K562 (cell line): ENCODE measurements at regions not wholly inside any gene's neighbourhood (a gene's known extent, or its start where the extent isn't known, plus 50 kb on each side); places are given as distances from the start of the nearest gene placed in this dataset.

Experiments
- ATAC-seq: fragments of 200-7000 bp; cut with Tn5 transposase; 3 replicates; pipeline ENCODE4 v1.9.1; 2020; ENCODE audit warnings: moderate library complexity
- BruUV-seq: library from RNA; stranded (reverse); fragments of 400-500 nt; replicated peaks from 2 replicates; lab custom pipeline; 2021; lab: Mats Ljungman, UMichigan
- CTCF ChIA-PET: fragments of 300-600 bp; formaldehyde crosslinking; extraction: SDS; loops from one replicate; lab custom pipeline; 2021; ENCODE audit warnings: low intra/inter-chr PET ratio; lab: Yijun Ruan, JAX
- POLR2A ChIA-PET: fragments of 300-600, 350-650 bp; sonication (Branson Sonifier 250); formaldehyde crosslinking; extraction: SDS; loops from one replicate; lab custom pipeline; 2021; ENCODE audit warnings: antibody characterized with exemption, inconsistent platforms; lab: Yijun Ruan, JAX
- DNase-seq, 4 experiments: peaks; one replicate each; pipeline versions ENCODE4 v3.0.0 to v3.0.0-alpha.2; 2011 to 2018; ENCODE audit warnings: low spot score in 3 of 4, mixed read lengths in 3 of 4; ENCODE audit errors: extremely low read depth in 1 of 4
- FAIRE-seq: peaks from 2 replicates; lab custom pipeline; 2011; peaks lifted over from hg19 to GRCh38; lab: Jason Lieb, UNC
- H2AFZ ChIP-seq: 2 replicates; pipeline ENCODE4 v1.6.0; 2011; ENCODE audit warnings: low read depth, low read length, control low read depth, inconsistent platforms
- H3K27ac ChIP-seq: fragments of 200-600 bp; 3 replicates; pipeline ENCODE4 v1.8.0; 2011; ENCODE audit warnings: low read depth, mild to moderate bottlenecking, control low read depth, inconsistent platforms, low read length, moderate library complexity, mixed read lengths; ENCODE audit errors: extremely low read depth
- H3K27me3 ChIP-seq, 2 experiments: fragments of 300-600 bp in 1 of 2; 2 replicates in 1 of 2; 3 replicates in 1 of 2; pipeline versions ENCODE4 v1.6.0 to v1.8.0; 2011; ENCODE audit warnings: inconsistent platforms in 2 of 2, low read length in 2 of 2, mild to moderate bottlenecking in 1 of 2, mixed read lengths in 1 of 2, moderate library complexity in 1 of 2; ENCODE audit not compliant: control insufficient read depth in 2 of 2, insufficient read depth in 2 of 2
- H3K36me3 ChIP-seq: fragments of 300-600 bp; 3 replicates; pipeline ENCODE4 v1.8.0; 2011; ENCODE audit warnings: mild to moderate bottlenecking, low read length, inconsistent platforms; ENCODE audit not compliant: control insufficient read depth, insufficient read depth
- H3K4me1 ChIP-seq, 2 experiments: fragments of 200-600 bp in 1 of 2; replicated peaks in 1 of 2; 2 replicates in 1 of 2; 3 replicates in 1 of 2; pipeline versions ENCODE4 v1.5.1 to v1.8.0; 2011; ENCODE audit warnings: inconsistent platforms in 2 of 2, low read length in 2 of 2, mild to moderate bottlenecking in 1 of 2, mixed read lengths in 1 of 2, moderate library complexity in 1 of 2; ENCODE audit not compliant: control insufficient read depth in 2 of 2, insufficient read depth in 2 of 2
- H3K4me2 ChIP-seq: 2 replicates; pipeline ENCODE4 v1.6.1; 2011; ENCODE audit warnings: low read length, control low read depth, inconsistent platforms, mixed read lengths; ENCODE audit not compliant: insufficient read depth
- H3K4me3 ChIP-seq: fragments of 200-600 bp; sonication (generic), shearing (Covaris generic); 2 replicates; pipeline ENCODE4 v1.5.1; 2016; ENCODE audit warnings: control low read depth, inconsistent platforms
- H3K79me2 ChIP-seq: fragments of 200-600 bp; 3 replicates; pipeline ENCODE4 v1.8.0; 2011; ENCODE audit warnings: low read length, inconsistent platforms; ENCODE audit not compliant: control insufficient read depth, insufficient read depth
- H3K9ac ChIP-seq, 2 experiments: 2 replicates each; pipeline versions ENCODE4 v1.6.0 to v1.6.1; 2011; ENCODE audit warnings: low read depth in 2 of 2, low read length in 2 of 2, control low read depth in 1 of 2, inconsistent platforms in 1 of 2, mild to moderate bottlenecking in 1 of 2, mixed read lengths in 1 of 2; ENCODE audit not compliant: insufficient read depth in 1 of 2
- H3K9me1 ChIP-seq: one replicate; pipeline ENCODE4 v1.6.0; 2011; ENCODE audit warnings: inconsistent platforms, mild to moderate bottlenecking, low read length, moderate library complexity; ENCODE audit not compliant: control insufficient read depth, insufficient read depth
- H3K9me3 ChIP-seq: replicated peaks from 2 replicates; pipeline ENCODE4 v1.5.1; 2011; ENCODE audit warnings: low read depth, low read length, inconsistent platforms; ENCODE audit not compliant: control insufficient read depth, insufficient read depth
- H4K20me1 ChIP-seq: replicated peaks from 2 replicates; pipeline ENCODE4 v1.6.1; 2011; ENCODE audit warnings: low read length, inconsistent platforms, mixed read lengths; ENCODE audit not compliant: control insufficient read depth, insufficient read depth
- BCL6 ChIP-seq: fragments of 250-450 bp; sonication (Bioruptor Pico); IDR thresholded peaks from 2 replicates; pipeline ENCODE4 v1.4.0; 2020
- ELF2 ChIP-seq: fragments of 250-450 bp; sonication (Bioruptor Pico); IDR thresholded peaks from 2 replicates; pipeline ENCODE4 v1.5.0; 2021; ENCODE audit warnings: mild to moderate bottlenecking
- ETS1 ChIP-seq: conservative IDR thresholded peaks from 2 replicates; pipeline ENCODE4 v1.6.1; 2011; ENCODE audit warnings: low read depth, mild to moderate bottlenecking, low read length; ENCODE audit not compliant: control insufficient read depth
- ETV1 ChIP-seq: fragments of 450-650 bp; conservative IDR thresholded peaks from 2 replicates; pipeline ENCODE4 v1.6.1; 2016; ENCODE audit warnings: missing genetic modification characterization, control low read depth, low read depth, missing compliant biosample characterization
- MAFG ChIP-seq: fragments of 450-650 bp; conservative IDR thresholded peaks from 2 replicates; pipeline ENCODE4 v1.6.1; 2016; ENCODE audit warnings: missing genetic modification characterization, missing compliant biosample characterization
- NFIX ChIP-seq: fragments of 250-450 bp; sonication (Bioruptor Pico); IDR thresholded peaks from 2 replicates; pipeline ENCODE4 v1.4.0; 2020; ENCODE audit warnings: low read depth, mild to moderate bottlenecking, moderate library complexity
- PHTF2 ChIP-seq: fragments of 250-450 bp; sonication (Bioruptor Pico); IDR thresholded peaks from 2 replicates; pipeline ENCODE4 v1.5.0; 2021; ENCODE audit warnings: mild to moderate bottlenecking
- PPARD ChIP-seq: fragments of 250-450 bp; sonication (Bioruptor Pico); IDR thresholded peaks from 2 replicates; pipeline ENCODE4 v1.8.0; 2022; ENCODE audit warnings: inconsistent platforms, mild to moderate bottlenecking, moderate library complexity
- PURB ChIP-seq: sonication (generic); formaldehyde crosslinking; IDR thresholded peaks from 2 replicates; pipeline ENCODE4 v1.9.0; 2021; ENCODE audit warnings: low read depth, mild to moderate bottlenecking, missing genetic modification reagents
- RUNX1 ChIP-seq: sonication (generic); IDR thresholded peaks from 2 replicates; pipeline ENCODE4 v1.6.1; 2016; ENCODE audit warnings: antibody characterized with exemption, low read depth
- SMAD2 ChIP-seq: fragments of 150-350 bp; IDR thresholded peaks from 2 replicates; pipeline ENCODE4 v1.6.1; 2014; ENCODE audit warnings: low read depth, mild to moderate bottlenecking, low read length
- SMARCA5 ChIP-seq: fragments of 450-650 bp; IDR thresholded peaks from 2 replicates; pipeline ENCODE4 v1.6.1; 2016
- SNIP1 ChIP-seq: fragments of 450-650 bp; IDR thresholded peaks from 2 replicates; pipeline ENCODE4 v1.7.1; 2017; ENCODE audit warnings: low read depth, mild to moderate bottlenecking
- ZBTB1 ChIP-seq: sonication (generic); formaldehyde crosslinking; IDR thresholded peaks from 2 replicates; pipeline ENCODE4 v1.8.1; 2023; ENCODE audit warnings: missing genetic modification reagents, low read depth, mild to moderate bottlenecking, borderline replicate concordance
- ZNF639 ChIP-seq, 2 experiments: fragments of 200-800 bp in 1 of 2; sonication (Bioruptor generic) in 1 of 2; sonication (generic) in 1 of 2; formaldehyde crosslinking in 1 of 2; IDR thresholded peaks in 1 of 2; conservative IDR thresholded peaks in 1 of 2; 2 replicates each; pipeline versions ENCODE4 v1.5.0 to v1.6.1; 2016 to 2020; ENCODE audit warnings: missing compliant biosample characterization in 1 of 2, missing genetic modification characterization in 1 of 2, missing genetic modification reagents in 1 of 2
- ZNF695 ChIP-seq: fragments of 450-650 bp; formaldehyde crosslinking; IDR thresholded peaks from 2 replicates; pipeline ENCODE4 v1.4.0; 2020; ENCODE audit warnings: mild to moderate bottlenecking, moderate library complexity
- ZNF780A ChIP-seq: fragments of 250-450 bp; sonication (Bioruptor Pico); IDR thresholded peaks from 2 replicates; pipeline ENCODE4 v1.5.0; 2021; ENCODE audit warnings: mild to moderate bottlenecking
- in situ Hi-C: fragments of 300-500 bp; cut with MboI; formaldehyde crosslinking; loops from 4 replicates; pipeline ENCODE4 v1.15.0; 2018; ENCODE audit warnings: inconsistent platforms, mixed read lengths
- intact Hi-C: fragments of 100-400 bp; cut with micrococcal nuclease; formaldehyde crosslinking; loops from 2 replicates; pipeline ENCODE4 v1.14.2; 2022
- TF ChIP-seq, protein P1 (sequence below): sonication (generic); formaldehyde crosslinking; IDR thresholded peaks from 2 replicates; pipeline ENCODE4 v1.8.1; 2022; ENCODE audit warnings: missing genetic modification reagents

GRCh38 chr18:40452599-40452998, 1502.4 kb upstream of the PIK3C3 start (continued):
- TF ChIP-seq ETS1 (no peak), ZBTB1 (CRISPR knock-in tag) (no peak), SMARCA5 (no peak), ETV1 (tag) (no peak), ZNF639 (CRISPR knock-in tag; conservative IDR thresholded peaks at IDR 0.05 in 1 of 2, IDR thresholded peaks at IDR 0.05 in 1 of 2) (no peak), PPARD (CRISPR knock-in tag) (no peak)
- TF ChIP-seq, protein P1, sequence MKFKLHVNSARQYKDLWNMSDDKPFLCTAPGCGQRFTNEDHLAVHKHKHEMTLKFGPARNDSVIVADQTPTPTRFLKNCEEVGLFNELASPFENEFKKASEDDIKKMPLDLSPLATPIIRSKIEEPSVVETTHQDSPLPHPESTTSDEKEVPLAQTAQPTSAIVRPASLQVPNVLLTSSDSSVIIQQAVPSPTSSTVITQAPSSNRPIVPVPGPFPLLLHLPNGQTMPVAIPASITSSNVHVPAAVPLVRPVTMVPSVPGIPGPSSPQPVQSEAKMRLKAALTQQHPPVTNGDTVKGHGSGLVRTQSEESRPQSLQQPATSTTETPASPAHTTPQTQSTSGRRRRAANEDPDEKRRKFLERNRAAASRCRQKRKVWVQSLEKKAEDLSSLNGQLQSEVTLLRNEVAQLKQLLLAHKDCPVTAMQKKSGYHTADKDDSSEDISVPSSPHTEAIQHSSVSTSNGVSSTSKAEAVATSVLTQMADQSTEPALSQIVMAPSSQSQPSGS (CRISPR knock-in tag): no peak
- TF ChIP-seq, all 486 proteins: peak for 0

DNA sequence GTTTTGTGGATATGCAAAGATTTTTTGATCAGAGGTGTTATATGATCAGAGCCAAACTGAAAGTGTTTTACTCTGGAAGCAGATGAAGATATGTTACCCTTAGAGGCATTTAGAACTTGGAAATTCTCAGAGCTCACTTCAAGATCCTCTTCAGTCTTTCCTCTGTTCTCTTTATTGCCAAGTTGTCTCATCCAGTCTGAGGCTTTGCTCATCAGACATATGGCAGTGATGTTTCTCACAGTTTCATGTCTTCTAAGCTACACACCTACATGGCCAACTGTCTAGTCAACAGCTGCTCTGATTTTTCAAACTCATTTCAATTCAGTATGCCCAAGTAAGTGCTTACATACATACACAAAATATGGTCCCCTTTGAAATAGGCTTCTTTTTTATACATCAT, 1504.3 kb upstream of the PIK3C3 start:
- TF ChIP-seq BCL6 (CRISPR knock-in tag): no peak
- TF ChIP-seq MAFG: no peak
- TF ChIP-seq SNIP1: no peak
- TF ChIP-seq ELF2 (CRISPR knock-in tag): no peak
- TF ChIP-seq ZNF780A (CRISPR knock-in tag): no peak
- no peak for TF ChIP-seq ZNF695 (CRISPR knock-in tag)
- no peak for TF ChIP-seq PHTF2 (CRISPR knock-in tag)
- TF ChIP-seq PURB (CRISPR knock-in tag): no peak
- no peak for TF ChIP-seq NFIX (CRISPR knock-in tag)
- no peak for TF ChIP-seq RUNX1
- TF ChIP-seq SMAD2: no peak
- Histone ChIP-seq H3K4me1 (no peaks in the 10 kb centered on the region), H3K36me3 (no peaks in the 10 kb centered on the region), H3K79me2 (no peaks in the 10 kb centered on the region), H3K9ac (no peak overlapping the region), H3K9me3 (no peaks in the 10 kb centered on the region; the same call in none of the 2 replicates), H3K27me3 (no peaks in the 10 kb centered on the region), H3K9me1 (no peaks in the 10 kb centered on the region), H3K27ac (no peak overlapping the region), H3K4me2 (no peak overlapping the region), H4K20me1 (no peaks in the 10 kb centered on the region), H3K4me3 (no peak overlapping the region), H2AFZ (no peak overlapping the region)
- BruUV-seq: no TSS peak
- no peak for FAIRE-seq
- CTCF ChIA-PET: no interaction called here
- POLR2A ChIA-PET: no interaction called here
- in situ Hi-C loops (no loop called here), intact Hi-C loops (no loop called here)
- ATAC-seq: no peak
- DNase-seq: no peak
